Neural cell (in vitro differentiated cells): ENCODE measurements at regions not wholly inside any gene's neighbourhood (a gene's known extent, or its start where the extent isn't known, plus 50 kb on each side); places are given as distances from the start of the nearest gene placed in this dataset.

ENCODE experiments used
- H2AFZ ChIP-seq: fragments of 200-600, 300-800 bp; sonication (generic), shearing (Covaris generic); 2 replicates; pipeline ENCODE4 v1.6.0; 2014; ENCODE audit warnings: low read depth, mild to moderate bottlenecking, antibody characterized with exemption, low read length, moderate library complexity
- H3F3A ChIP-seq: fragments of 200-600 bp; shearing (Covaris generic); 2 replicates; pipeline ENCODE4 v1.6.1; 2016; ENCODE audit warnings: mild to moderate bottlenecking, moderate library complexity, mixed read lengths, antibody characterized with exemption, low read length; ENCODE audit not compliant: insufficient read depth, poor library complexity, severe bottlenecking
- H3K27ac ChIP-seq: fragments of 200-600, 300-800 bp; sonication (generic), shearing (Covaris generic); 2 replicates; pipeline ENCODE4 v1.5.1; 2014; ENCODE audit warnings: mild to moderate bottlenecking, low read length, moderate library complexity
- H3K27me3 ChIP-seq: fragments of 300-800, 200-600 bp; sonication (generic), shearing (Covaris generic); 2 replicates; pipeline ENCODE4 v1.6.0; 2014; ENCODE audit warnings: mild to moderate bottlenecking, low read depth, low read length, moderate library complexity; ENCODE audit not compliant: insufficient read depth
- H3K36me3 ChIP-seq: fragments of 300-800, 200-600 bp; sonication (generic), shearing (Covaris generic); 2 replicates; pipeline ENCODE4 v1.5.1; 2014; ENCODE audit warnings: mild to moderate bottlenecking, antibody characterized with exemption, low read length, moderate library complexity; ENCODE audit not compliant: insufficient read depth
- H3K4me2 ChIP-seq: fragments of 300-800, 200-600 bp; sonication (generic), shearing (Covaris generic); 2 replicates; pipeline ENCODE4 v1.6.0; 2014; ENCODE audit warnings: mild to moderate bottlenecking, low read length
- H3K4me3 ChIP-seq: fragments of 300-800, 200-600 bp; sonication (generic), shearing (Covaris generic); 2 replicates; pipeline ENCODE4 v1.5.1; 2014; ENCODE audit warnings: mild to moderate bottlenecking, low read length, moderate library complexity
- H3K79me2 ChIP-seq: fragments of 200-600 bp; shearing (Covaris generic); replicated peaks from 2 replicates; pipeline ENCODE4 v1.6.0; 2014; ENCODE audit warnings: mild to moderate bottlenecking, low read length, moderate library complexity; ENCODE audit not compliant: insufficient read depth
- H3K9ac ChIP-seq: fragments of 300-800, 200-600 bp; sonication (generic), shearing (Covaris generic); 2 replicates; pipeline ENCODE4 v1.6.1; 2016; ENCODE audit warnings: mild to moderate bottlenecking, low read length, mixed read lengths
- H3K9me2 ChIP-seq: fragments of 200-600 bp; shearing (Covaris generic); 2 replicates; pipeline ENCODE4 v1.6.1; 2016; ENCODE audit warnings: mild to moderate bottlenecking, low read length, mixed read lengths; ENCODE audit not compliant: insufficient read depth
- H3K9me3 ChIP-seq: fragments of 200-600, 300-800 bp; sonication (generic), shearing (Covaris generic); 2 replicates; pipeline ENCODE4 v1.6.1; 2016; ENCODE audit warnings: mild to moderate bottlenecking, mixed run types, low read length, moderate library complexity, mixed read lengths
- H4K20me1 ChIP-seq: fragments of 200-600 bp; shearing (Covaris generic); 2 replicates; pipeline ENCODE4 v1.6.1; 2016; ENCODE audit warnings: mild to moderate bottlenecking, mixed run types; ENCODE audit not compliant: insufficient read depth
- EP300 ChIP-seq: fragments of 450-650 bp; conservative IDR thresholded peaks from 2 replicates; pipeline ENCODE4 v1.6.1; 2014; ENCODE audit warnings: antibody characterized with exemption, mild to moderate bottlenecking, moderate library complexity; ENCODE audit not compliant: poor library complexity, severe bottlenecking
- EZH2 ChIP-seq: fragments of 200-600, 300-800 bp; shearing (Covaris generic), sonication (generic); IDR thresholded peaks from 2 replicates; pipeline ENCODE4 v1.6.1; 2014; ENCODE audit warnings: antibody characterized with exemption, low read length, borderline replicate concordance, mild to moderate bottlenecking; ENCODE audit not compliant: insufficient read depth, poor library complexity, severe bottlenecking
- MXI1 ChIP-seq: fragments of 450-650 bp; conservative IDR thresholded peaks from 2 replicates; pipeline ENCODE4 v1.6.1; 2014; ENCODE audit warnings: antibody characterized with exemption, mild to moderate bottlenecking; ENCODE audit not compliant: poor library complexity, severe bottlenecking
- POLR2AphosphoS5 ChIP-seq: IDR thresholded peaks from 2 replicates; pipeline ENCODE4 v1.6.1; 2012
- RAD21 ChIP-seq: fragments of 450-650 bp; conservative IDR thresholded peaks from 2 replicates; pipeline ENCODE4 v1.6.1; 2014; ENCODE audit warnings: antibody characterized with exemption, mild to moderate bottlenecking, moderate library complexity
- REST ChIP-seq: IDR thresholded peaks from 2 replicates; pipeline ENCODE4 v1.6.1; 2012; ENCODE audit warnings: borderline replicate concordance
- SMC3 ChIP-seq: fragments of 450-650 bp; conservative IDR thresholded peaks from 2 replicates; pipeline ENCODE4 v1.6.1; 2014; ENCODE audit warnings: antibody characterized with exemption, mild to moderate bottlenecking, moderate library complexity; ENCODE audit not compliant: poor library complexity
- TAF1 ChIP-seq: IDR thresholded peaks from 2 replicates; pipeline ENCODE4 v1.6.1; 2012; ENCODE audit warnings: low read depth
- TF ChIP-seq, protein P1 (sequence below): fragments of 450-650 bp; IDR thresholded peaks from 2 replicates; pipeline ENCODE4 v1.5.1; 2014; ENCODE audit warnings: antibody characterized with exemption, mild to moderate bottlenecking, moderate library complexity; ENCODE audit not compliant: poor library complexity, severe bottlenecking

DNA sequence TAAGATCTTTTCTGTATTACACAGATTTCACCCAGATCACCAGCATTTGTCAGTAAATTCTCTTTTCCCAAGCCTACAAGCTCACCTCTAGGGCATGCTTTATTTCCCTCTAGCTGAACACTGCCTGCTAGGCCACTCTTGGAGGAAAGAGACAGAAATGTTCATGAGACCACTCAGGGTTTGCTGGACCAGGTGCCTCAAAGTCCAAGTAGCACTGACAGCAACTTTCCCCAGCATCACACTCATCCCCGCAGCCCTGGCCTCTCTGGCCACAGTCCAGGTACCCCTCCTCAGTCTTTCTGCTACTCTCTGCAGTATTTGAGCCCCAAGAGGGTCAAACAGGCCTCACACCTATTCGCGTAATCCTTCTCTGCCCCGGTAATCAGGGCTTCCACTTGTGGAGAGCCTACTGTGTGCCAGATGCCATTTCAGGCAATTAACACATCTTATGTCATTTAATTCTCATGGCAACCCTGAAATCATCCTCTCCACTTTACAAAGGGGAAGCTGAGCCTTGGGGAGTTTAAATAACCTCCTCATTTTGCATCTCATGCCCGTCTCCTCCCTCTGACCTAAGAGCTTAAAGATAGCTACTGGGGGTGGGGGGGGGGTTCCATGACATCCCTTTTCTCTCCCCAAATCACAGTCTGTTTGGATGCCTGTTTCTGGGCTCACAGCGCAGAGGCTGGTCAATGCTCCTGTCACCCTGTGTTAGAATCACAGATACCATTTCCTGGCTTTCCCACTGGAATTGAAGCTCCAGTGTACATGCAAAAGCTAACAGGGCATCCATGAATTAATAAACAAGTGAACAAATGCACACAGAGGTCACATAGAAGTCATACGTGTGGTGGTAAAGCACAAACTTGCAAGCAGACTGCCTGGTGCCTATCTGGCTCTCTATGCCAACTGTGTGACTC lies 88.5 kb downstream of the PRLHR start:
- TF ChIP-seq SMC3 (no peak), EZH2 (no peak), MXI1 (no peak), EP300 (no peak), TAF1 (no peak), POLR2AphosphoS5 (no peak), REST (no peak), RAD21 (no peak)
- TF ChIP-seq, protein P1, sequence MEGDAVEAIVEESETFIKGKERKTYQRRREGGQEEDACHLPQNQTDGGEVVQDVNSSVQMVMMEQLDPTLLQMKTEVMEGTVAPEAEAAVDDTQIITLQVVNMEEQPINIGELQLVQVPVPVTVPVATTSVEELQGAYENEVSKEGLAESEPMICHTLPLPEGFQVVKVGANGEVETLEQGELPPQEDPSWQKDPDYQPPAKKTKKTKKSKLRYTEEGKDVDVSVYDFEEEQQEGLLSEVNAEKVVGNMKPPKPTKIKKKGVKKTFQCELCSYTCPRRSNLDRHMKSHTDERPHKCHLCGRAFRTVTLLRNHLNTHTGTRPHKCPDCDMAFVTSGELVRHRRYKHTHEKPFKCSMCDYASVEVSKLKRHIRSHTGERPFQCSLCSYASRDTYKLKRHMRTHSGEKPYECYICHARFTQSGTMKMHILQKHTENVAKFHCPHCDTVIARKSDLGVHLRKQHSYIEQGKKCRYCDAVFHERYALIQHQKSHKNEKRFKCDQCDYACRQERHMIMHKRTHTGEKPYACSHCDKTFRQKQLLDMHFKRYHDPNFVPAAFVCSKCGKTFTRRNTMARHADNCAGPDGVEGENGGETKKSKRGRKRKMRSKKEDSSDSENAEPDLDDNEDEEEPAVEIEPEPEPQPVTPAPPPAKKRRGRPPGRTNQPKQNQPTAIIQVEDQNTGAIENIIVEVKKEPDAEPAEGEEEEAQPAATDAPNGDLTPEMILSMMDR = no peak
- Histone ChIP-seq H4K20me1 (no peaks in the 10 kb centered on the region), H3K36me3 (no peaks in the 10 kb centered on the region), H2AFZ (no peak overlapping the region), H3F3A (no peaks in the 10 kb centered on the region), H3K9me2 (no peaks in the 10 kb centered on the region), H3K27me3 (no peaks in the 10 kb centered on the region), H3K79me2 (no peaks in the 10 kb centered on the region), H3K4me2 (no peak overlapping the region), H3K4me3 (no peak overlapping the region), H3K27ac (no peak overlapping the region), H3K9ac (no peak overlapping the region), H3K9me3 (no peaks in the 10 kb centered on the region)

- no peaks in the 10 kb centered on the region for H3K9me3 ChIP-seq
- H3K79me2 ChIP-seq = no peaks in the 10 kb centered on the region
- H3K4me2 ChIP-seq = no peak overlapping the region
- no peaks in the 10 kb centered on the region for H4K20me1 ChIP-seq
- TF ChIP-seq EZH2 = no peak
- TF ChIP-seq RAD21 = no peak
- TF ChIP-seq REST = no peak
- no peak for TF ChIP-seq MXI1
- no peak for TF ChIP-seq EP300
- TF ChIP-seq, protein P1 = no peak
- TF ChIP-seq POLR2AphosphoS5 = no peak
- TF ChIP-seq TAF1 = no peak
- TF ChIP-seq SMC3 = no peak
- no peak overlapping the region for H3K27ac ChIP-seq
- no peak overlapping the region for H2AFZ ChIP-seq
- no peaks in the 10 kb centered on the region for H3K36me3 ChIP-seq
- H3F3A ChIP-seq = no peaks in the 10 kb centered on the region
- H3K4me3 ChIP-seq = no peak overlapping the region
- no peaks in the 10 kb centered on the region for H3K9me2 ChIP-seq
- no peaks in the 10 kb centered on the region for H3K27me3 ChIP-seq
- H3K9ac ChIP-seq = no peak overlapping the region
These were observed 90.1 kb downstream of the PRLHR start for GRCh38 chr10:118505363-118505762.
